ENCODE measurements at regions not wholly inside any gene's neighbourhood (a gene's known extent, or its start where the extent isn't known, plus 50 kb on each side); places are given as distances from the start of the nearest gene placed in this dataset.

- Histone ChIP-seq H3K36me3 (ENCODE audit: insufficient read depth, low read length) (no peaks in the 10 kb centered on the region), H3K27ac (ENCODE audit: low read depth, low read length, poor library complexity, severe bottlenecking) (no peak overlapping the region), H3K9me3 (ENCODE audit: low read length) (no peaks in the 10 kb centered on the region), H2AFZ (ENCODE audit: low read length) (no peak overlapping the region), H3K4me1 (ENCODE audit: insufficient read depth, low read length, poor library complexity, severe bottlenecking) (no peaks in the 10 kb centered on the region), H3K79me2 (ENCODE audit: insufficient read depth, low read depth, low read length) (no peaks in the 10 kb centered on the region), H3K9me2 (ENCODE audit: insufficient read depth, low read length) (no peaks in the 10 kb centered on the region), H4K20me1 (ENCODE audit: insufficient read depth, low read length) (no peaks in the 10 kb centered on the region), H3K4me3 (ENCODE audit: low read depth, low read length, poor library complexity, severe bottlenecking) (no peak overlapping the region), H3K4me2 (ENCODE audit: low read length) (no peak overlapping the region)
- intact Hi-C loops (cut with micrococcal nuclease; ENCODE audit: unreplicated experiment) = no loop called here
- BruUV-seq (replicated peaks) = no TSS peak
- no peak for DNase-seq (ENCODE audit: low spot score)
- CTCF ChIA-PET (ENCODE audit: unreplicated experiment) = no interaction called here
- POLR2A ChIA-PET = interaction anchor here (0.5 kb wide), 1 partner anchor 247 kb away, joined by 3 read pairs; no protein-coding TSS in a partner anchor
- TF ChIP-seq EZH2phosphoT487 (IDR thresholded peaks at IDR 0.05; ENCODE audit: borderline replicate concordance, low read depth, low read length) (no peak), CTCF (conservative IDR thresholded peaks at IDR 0.05; ENCODE audit: low read length) (no peak)
These were observed 86.8 kb downstream of the ZC3H11B start for GRCh38 chr1:219526074-219526473.

GRCh38 chr1:219523411-219523810, 89.5 kb downstream of the ZC3H11B start:
- no peak overlapping the region for H3K27ac ChIP-seq (ENCODE audit: low read depth, low read length, poor library complexity, severe bottlenecking)
- intact Hi-C loops (cut with micrococcal nuclease; ENCODE audit: unreplicated experiment) = no loop called here
- no peaks in the 10 kb centered on the region for H3K9me3 ChIP-seq (ENCODE audit: low read length)
- ChIA-PET POLR2A (no interaction called here), CTCF (ENCODE audit: unreplicated experiment) (no interaction called here)
- TF ChIP-seq CTCF (conservative IDR thresholded peaks at IDR 0.05; ENCODE audit: low read length) (no peak), EZH2phosphoT487 (IDR thresholded peaks at IDR 0.05; ENCODE audit: borderline replicate concordance, low read depth, low read length) (no peak)
- no peaks in the 10 kb centered on the region for H4K20me1 ChIP-seq (ENCODE audit: insufficient read depth, low read length)
- H2AFZ ChIP-seq (ENCODE audit: low read length) = no peak overlapping the region
- H3K4me3 ChIP-seq (ENCODE audit: low read depth, low read length, poor library complexity, severe bottlenecking) = no peak overlapping the region
- no TSS peak for BruUV-seq (replicated peaks)
- DNase-seq (ENCODE audit: low spot score) = no peak
- H3K9me2 ChIP-seq (ENCODE audit: insufficient read depth, low read length) = no peaks in the 10 kb centered on the region
- H3K4me1 ChIP-seq (ENCODE audit: insufficient read depth, low read length, poor library complexity, severe bottlenecking) = no peaks in the 10 kb centered on the region
- no peaks in the 10 kb centered on the region for H3K36me3 ChIP-seq (ENCODE audit: insufficient read depth, low read length)
- H3K4me2 ChIP-seq (ENCODE audit: low read length) = no peak overlapping the region
- no peaks in the 10 kb centered on the region for H3K79me2 ChIP-seq (ENCODE audit: insufficient read depth, low read depth, low read length)

DNA sequence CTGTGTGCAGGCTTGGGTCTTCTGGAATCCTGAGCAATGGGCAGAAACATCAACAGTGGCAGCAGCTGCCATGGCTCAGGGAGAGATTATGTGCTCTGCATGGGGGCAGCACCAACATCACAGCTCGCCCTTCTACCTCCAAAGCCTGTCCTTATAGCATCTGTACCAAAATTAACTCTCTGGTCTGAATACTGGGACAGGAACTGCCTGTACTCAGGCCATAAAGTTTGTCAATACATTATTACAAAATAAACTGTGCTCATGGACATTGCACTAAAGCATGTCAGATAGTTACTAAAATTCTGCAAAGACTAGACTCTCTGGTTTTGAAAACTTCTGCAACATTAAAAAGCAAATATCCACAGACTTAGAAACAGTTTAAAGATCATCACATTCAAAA, 91.6 kb downstream of the ZC3H11B start:
- H3K4me3 ChIP-seq (ENCODE audit: low read depth, low read length, poor library complexity, severe bottlenecking) = no peak overlapping the region
- no peak for DNase-seq (ENCODE audit: low spot score)
- H3K79me2 ChIP-seq (ENCODE audit: insufficient read depth, low read depth, low read length) = no peaks in the 10 kb centered on the region
- no peak overlapping the region for H2AFZ ChIP-seq (ENCODE audit: low read length)
- POLR2A ChIA-PET = interaction anchor here (0.9 kb wide), 1 partner anchor 13 kb away, joined by 3 read pairs; no protein-coding TSS in a partner anchor
- H3K27ac ChIP-seq (ENCODE audit: low read depth, low read length, poor library complexity, severe bottlenecking) = no peak overlapping the region
- CTCF ChIA-PET (ENCODE audit: unreplicated experiment) = no interaction called here
- no peaks in the 10 kb centered on the region for H4K20me1 ChIP-seq (ENCODE audit: insufficient read depth, low read length)
- intact Hi-C loops (cut with micrococcal nuclease; ENCODE audit: unreplicated experiment) = no loop called here
- TF ChIP-seq CTCF (conservative IDR thresholded peaks at IDR 0.05; ENCODE audit: low read length) (no peak), EZH2phosphoT487 (IDR thresholded peaks at IDR 0.05; ENCODE audit: borderline replicate concordance, low read depth, low read length) (no peak)
- no peak overlapping the region for H3K4me2 ChIP-seq (ENCODE audit: low read length)
- no peaks in the 10 kb centered on the region for H3K4me1 ChIP-seq (ENCODE audit: insufficient read depth, low read length, poor library complexity, severe bottlenecking)
- BruUV-seq (replicated peaks) = no TSS peak
- no peaks in the 10 kb centered on the region for H3K9me3 ChIP-seq (ENCODE audit: low read length)
- no peaks in the 10 kb centered on the region for H3K36me3 ChIP-seq (ENCODE audit: insufficient read depth, low read length)
- no peaks in the 10 kb centered on the region for H3K9me2 ChIP-seq (ENCODE audit: insufficient read depth, low read length)
